DOHH2 (cell line): ENCODE measurements at regions not wholly inside any gene's neighbourhood (a gene's known extent, or its start where the extent isn't known, plus 50 kb on each side); places are given as distances from the start of the nearest gene placed in this dataset.

Experiments
- H3F3A ChIP-seq: fragments of 200-600 bp; sonication (generic), shearing (Covaris generic); 2 replicates; pipeline ENCODE4 v1.6.0; 2016; ENCODE audit warnings: antibody characterized with exemption, mild to moderate bottlenecking; ENCODE audit not compliant: control insufficient read depth, insufficient read depth
- H3K27ac ChIP-seq: fragments of 200-600 bp; sonication (generic); 2 replicates; pipeline ENCODE4 v1.5.1; 2014; ENCODE audit warnings: low read depth, mild to moderate bottlenecking, low read length, moderate library complexity
- H3K27me3 ChIP-seq: fragments of 200-600 bp; sonication (generic); 2 replicates; pipeline ENCODE4 v1.6.1; 2014; ENCODE audit warnings: mild to moderate bottlenecking, low read length, mixed read lengths; ENCODE audit not compliant: control insufficient read depth
- H3K36me3 ChIP-seq: fragments of 200-600 bp; sonication (generic); 2 replicates; pipeline ENCODE4 v1.6.1; 2014; ENCODE audit warnings: mild to moderate bottlenecking, low read length, moderate library complexity, mixed read lengths; ENCODE audit not compliant: control insufficient read depth
- H3K4me1 ChIP-seq: fragments of 200-600 bp; sonication (generic); 2 replicates; pipeline ENCODE4 v1.6.1; 2014; ENCODE audit warnings: mild to moderate bottlenecking, low read length, mixed read lengths; ENCODE audit not compliant: control insufficient read depth
- H3K4me2 ChIP-seq: fragments of 200-600 bp; sonication (generic); 2 replicates; pipeline ENCODE4 v1.6.0; 2014; ENCODE audit warnings: mild to moderate bottlenecking, low read length, moderate library complexity
- H3K4me3 ChIP-seq: fragments of 200-600 bp; sonication (generic); 2 replicates; pipeline ENCODE4 v1.5.1; 2014; ENCODE audit warnings: mild to moderate bottlenecking, low read length, mixed read lengths
- H3K79me2 ChIP-seq: fragments of 200-600 bp; sonication (generic); 2 replicates; pipeline ENCODE4 v1.6.1; 2014; ENCODE audit warnings: mild to moderate bottlenecking, low read length, mixed read lengths; ENCODE audit not compliant: control insufficient read depth
- H3K9me2 ChIP-seq: fragments of 200-600 bp; sonication (generic); replicated peaks from 2 replicates; pipeline ENCODE4 v1.6.1; 2014; ENCODE audit warnings: mild to moderate bottlenecking, low read length, mixed read lengths; ENCODE audit not compliant: control insufficient read depth
- H3K9me3 ChIP-seq: fragments of 200-600 bp; sonication (generic); 2 replicates; pipeline ENCODE4 v1.6.1; 2014; ENCODE audit warnings: antibody characterized with exemption, low read length, mixed read lengths; ENCODE audit not compliant: control insufficient read depth, insufficient read depth
- H4K20me1 ChIP-seq: fragments of 200-600 bp; sonication (generic); 2 replicates; pipeline ENCODE4 v1.6.0; 2014; ENCODE audit warnings: low read depth, mild to moderate bottlenecking, antibody characterized with exemption, low read length, moderate library complexity; ENCODE audit not compliant: control insufficient read depth, insufficient read depth
- EZH2phosphoT487 ChIP-seq: fragments of 200-600 bp; sonication (generic); IDR thresholded peaks from 2 replicates; pipeline ENCODE4 v1.6.1; 2017; ENCODE audit warnings: borderline replicate concordance, mild to moderate bottlenecking, antibody characterized with exemption, low read length, moderate library complexity, mixed read lengths
- TF ChIP-seq, protein P1 (sequence below): fragments of 200-600 bp; sonication (generic); IDR thresholded peaks from one replicate; pipeline ENCODE4 v1.5.1; 2014; ENCODE audit warnings: antibody characterized with exemption, mild to moderate bottlenecking, low read depth, low read length; ENCODE audit not compliant: poor library complexity, severe bottlenecking

- Histone ChIP-seq H3K4me1 (no peaks in the 10 kb centered on the region), H3K36me3 (no peaks in the 10 kb centered on the region)
These were observed 71.2 kb upstream of the FKBP1C start for GRCh38 chr6:63140114-63140513.

DNA sequence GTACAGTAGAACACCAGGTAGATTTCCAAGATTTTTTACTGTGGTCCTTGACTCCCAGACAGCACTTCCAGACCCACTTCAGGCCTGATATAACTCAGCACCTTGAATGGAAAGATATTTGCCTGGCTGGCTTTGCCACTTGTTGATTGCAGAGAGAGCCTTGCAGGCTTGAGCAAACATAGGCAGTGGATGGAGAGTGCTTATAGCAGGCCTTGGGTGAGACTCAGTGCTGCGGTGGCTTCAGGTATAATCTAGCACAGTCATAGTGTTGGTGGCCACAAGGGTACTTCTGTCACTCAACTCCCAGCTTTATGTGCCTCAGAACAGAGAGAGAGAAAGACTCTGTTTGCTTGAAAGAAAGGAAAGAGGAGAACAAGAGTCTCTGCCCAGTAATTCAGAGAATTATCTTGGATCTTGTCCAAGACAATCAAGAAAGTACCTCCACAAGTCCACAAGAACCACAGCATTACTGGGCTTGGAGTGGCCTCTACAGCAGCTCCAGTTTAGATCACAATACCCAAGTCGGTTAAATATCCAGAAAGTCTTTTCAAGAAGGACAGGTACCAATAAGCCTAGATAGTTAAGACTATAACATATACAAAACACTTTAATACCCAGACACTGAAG lies 70.5 kb upstream of the FKBP1C start:
- Histone ChIP-seq H3K4me2 (no peak overlapping the region), H4K20me1 (no peaks in the 10 kb centered on the region), H3F3A (no peaks in the 10 kb centered on the region), H3K79me2 (no peaks in the 10 kb centered on the region), H3K4me1 (no peaks in the 10 kb centered on the region), H3K27ac (no peak overlapping the region), H3K36me3 (no peaks in the 10 kb centered on the region), H3K27me3 (no peaks in the 10 kb centered on the region), H3K9me3 (no peaks in the 10 kb centered on the region; the same call in 1 of the 2 replicates), H3K4me3 (no peak overlapping the region), H3K9me2 (no peaks in the 10 kb centered on the region)
- TF ChIP-seq, protein P1, sequence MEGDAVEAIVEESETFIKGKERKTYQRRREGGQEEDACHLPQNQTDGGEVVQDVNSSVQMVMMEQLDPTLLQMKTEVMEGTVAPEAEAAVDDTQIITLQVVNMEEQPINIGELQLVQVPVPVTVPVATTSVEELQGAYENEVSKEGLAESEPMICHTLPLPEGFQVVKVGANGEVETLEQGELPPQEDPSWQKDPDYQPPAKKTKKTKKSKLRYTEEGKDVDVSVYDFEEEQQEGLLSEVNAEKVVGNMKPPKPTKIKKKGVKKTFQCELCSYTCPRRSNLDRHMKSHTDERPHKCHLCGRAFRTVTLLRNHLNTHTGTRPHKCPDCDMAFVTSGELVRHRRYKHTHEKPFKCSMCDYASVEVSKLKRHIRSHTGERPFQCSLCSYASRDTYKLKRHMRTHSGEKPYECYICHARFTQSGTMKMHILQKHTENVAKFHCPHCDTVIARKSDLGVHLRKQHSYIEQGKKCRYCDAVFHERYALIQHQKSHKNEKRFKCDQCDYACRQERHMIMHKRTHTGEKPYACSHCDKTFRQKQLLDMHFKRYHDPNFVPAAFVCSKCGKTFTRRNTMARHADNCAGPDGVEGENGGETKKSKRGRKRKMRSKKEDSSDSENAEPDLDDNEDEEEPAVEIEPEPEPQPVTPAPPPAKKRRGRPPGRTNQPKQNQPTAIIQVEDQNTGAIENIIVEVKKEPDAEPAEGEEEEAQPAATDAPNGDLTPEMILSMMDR = no peak
- no peak for TF ChIP-seq EZH2phosphoT487

More at GRCh38 chr6:63140114-63140513, 71.2 kb upstream of the FKBP1C start:
- Histone ChIP-seq H3K9me3 (no peaks in the 10 kb centered on the region; the same call in 1 of the 2 replicates), H3F3A (no peaks in the 10 kb centered on the region), H4K20me1 (no peaks in the 10 kb centered on the region), H3K4me3 (no peak overlapping the region), H3K4me2 (no peak overlapping the region), H3K79me2 (no peaks in the 10 kb centered on the region), H3K27ac (no peak overlapping the region), H3K27me3 (no peaks in the 10 kb centered on the region), H3K9me2 (no peaks in the 10 kb centered on the region)
- no peak for TF ChIP-seq EZH2phosphoT487
- TF ChIP-seq, protein P1 = no peak

- Histone ChIP-seq H3K27ac (no peak overlapping the region), H3K9me2 (no peaks in the 10 kb centered on the region), H3K4me2 (no peak overlapping the region), H4K20me1 (no peaks in the 10 kb centered on the region), H3K4me3 (no peak overlapping the region), H3K27me3 (no peaks in the 10 kb centered on the region), H3K79me2 (no peaks in the 10 kb centered on the region), H3K4me1 (no peaks in the 10 kb centered on the region), H3F3A (no peaks in the 10 kb centered on the region), H3K36me3 (no peaks in the 10 kb centered on the region), H3K9me3 (no peaks in the 10 kb centered on the region)
- no peak for TF ChIP-seq EZH2phosphoT487
These were observed 61.5 kb upstream of the FKBP1C start for GRCh38 chr6:63149730-63150129.

DNA sequence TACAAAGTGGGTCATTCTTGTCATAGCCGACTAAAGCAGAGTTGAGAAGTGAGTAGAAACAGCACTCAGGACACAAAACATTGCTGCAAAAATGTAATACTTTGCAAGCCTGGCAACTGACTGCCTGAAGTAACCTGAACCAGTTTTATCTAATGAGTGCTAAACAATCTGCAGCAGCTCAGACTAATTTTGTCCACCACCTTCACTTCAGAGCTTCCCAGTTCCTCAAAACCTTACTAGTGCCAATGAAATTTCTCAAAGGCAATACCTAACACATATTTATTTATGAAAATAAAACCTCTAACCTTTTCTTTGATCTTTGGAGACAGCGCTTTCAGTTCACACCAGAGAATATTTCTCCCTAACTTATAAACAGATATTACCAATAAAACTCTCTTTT lies 56.7 kb upstream of the FKBP1C start:
- Histone ChIP-seq H3K4me2 (no peak overlapping the region), H3K4me3 (no peak overlapping the region), H4K20me1 (no peaks in the 10 kb centered on the region), H3K9me2 (no peaks in the 10 kb centered on the region), H3K27ac (no peak overlapping the region), H3K9me3 (no peaks in the 10 kb centered on the region), H3K79me2 (no peaks in the 10 kb centered on the region), H3K36me3 (no peaks in the 10 kb centered on the region), H3F3A (no peaks in the 10 kb centered on the region), H3K4me1 (no peaks in the 10 kb centered on the region), H3K27me3 (no peaks in the 10 kb centered on the region)
- TF ChIP-seq, protein P1 = no peak
- no peak for TF ChIP-seq EZH2phosphoT487
